Astrocyte (in vitro differentiated cells and primary cell): ENCODE measurements at regions not wholly inside any gene's neighbourhood (a gene's known extent, or its start where the extent isn't known, plus 50 kb on each side); places are given as distances from the start of the nearest gene placed in this dataset.
"Not testable (repeated sequence)": the region's sequence is repeated elsewhere in the genome, so short reads cannot be mapped to it uniquely, and the experiment has no call there.

Experiments used
- EZH2 ChIP-seq: IDR thresholded peaks from 2 replicates; pipeline ENCODE4 v1.6.1; 2012; ENCODE audit warnings: mild to moderate bottlenecking, low read length, inconsistent platforms; ENCODE audit not compliant: insufficient read depth
- TF ChIP-seq, protein P1 (sequence below): IDR thresholded peaks from 2 replicates; pipeline ENCODE4 v1.5.1; 2011; ENCODE audit warnings: low read depth, mild to moderate bottlenecking, inconsistent platforms, low read length, moderate library complexity; ENCODE audit not compliant: insufficient read depth

DNA sequence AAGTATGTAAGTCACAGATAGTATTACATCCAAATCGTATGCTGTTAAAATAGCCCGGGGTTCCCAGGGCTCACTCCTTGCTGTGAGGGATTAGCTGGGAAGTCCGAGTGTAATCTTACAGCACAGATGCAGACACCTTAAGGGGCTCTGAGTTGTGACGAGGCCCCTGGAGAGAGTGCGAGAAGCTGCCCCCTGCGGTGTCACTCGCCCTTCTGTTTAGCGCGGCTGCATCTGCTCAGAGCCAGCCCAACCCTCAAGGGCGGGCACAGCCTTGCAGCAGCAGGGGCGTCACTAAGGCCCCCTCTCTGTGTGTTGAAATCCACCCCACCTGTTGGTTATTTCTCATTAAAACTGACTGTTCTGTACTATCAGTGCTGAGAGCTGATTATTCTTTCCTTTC, 135.8 kb downstream of the LAT start:
- TF ChIP-seq, protein P1, sequence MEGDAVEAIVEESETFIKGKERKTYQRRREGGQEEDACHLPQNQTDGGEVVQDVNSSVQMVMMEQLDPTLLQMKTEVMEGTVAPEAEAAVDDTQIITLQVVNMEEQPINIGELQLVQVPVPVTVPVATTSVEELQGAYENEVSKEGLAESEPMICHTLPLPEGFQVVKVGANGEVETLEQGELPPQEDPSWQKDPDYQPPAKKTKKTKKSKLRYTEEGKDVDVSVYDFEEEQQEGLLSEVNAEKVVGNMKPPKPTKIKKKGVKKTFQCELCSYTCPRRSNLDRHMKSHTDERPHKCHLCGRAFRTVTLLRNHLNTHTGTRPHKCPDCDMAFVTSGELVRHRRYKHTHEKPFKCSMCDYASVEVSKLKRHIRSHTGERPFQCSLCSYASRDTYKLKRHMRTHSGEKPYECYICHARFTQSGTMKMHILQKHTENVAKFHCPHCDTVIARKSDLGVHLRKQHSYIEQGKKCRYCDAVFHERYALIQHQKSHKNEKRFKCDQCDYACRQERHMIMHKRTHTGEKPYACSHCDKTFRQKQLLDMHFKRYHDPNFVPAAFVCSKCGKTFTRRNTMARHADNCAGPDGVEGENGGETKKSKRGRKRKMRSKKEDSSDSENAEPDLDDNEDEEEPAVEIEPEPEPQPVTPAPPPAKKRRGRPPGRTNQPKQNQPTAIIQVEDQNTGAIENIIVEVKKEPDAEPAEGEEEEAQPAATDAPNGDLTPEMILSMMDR, result not testable (repeated sequence)
- not testable (repeated sequence) for TF ChIP-seq EZH2
